Prostate gland (tissue), 2 donors: ENCODE measurements at regions not wholly inside any gene's neighbourhood (a gene's known extent, or its start where the extent isn't known, plus 50 kb on each side); places are given as distances from the start of the nearest gene placed in this dataset.

Source experiments
- DNase-seq: peaks from one replicate; pipeline ENCODE4 v3.0.0-alpha.2; 2019; ENCODE audit warnings: low spot score
- H3K27ac ChIP-seq, 2 donors: fragments of 200-600 bp; sonication (generic); 2 replicates each; pipeline ENCODE4 v1.5.1; 2017 to 2019
- H3K27me3 ChIP-seq: fragments of 200-600 bp; sonication (generic); replicated peaks from 2 replicates; pipeline ENCODE4 v1.5.1; 2019; ENCODE audit not compliant: insufficient read depth
- H3K36me3 ChIP-seq, 2 donors: fragments of 200-600 bp; sonication (generic); 1 replicate in 1 of 2; 2 replicates in 1 of 2; pipeline versions ENCODE4 v1.5.1 to v1.8.1; 2017 to 2019
- H3K4me1 ChIP-seq: fragments of 200-600 bp; sonication (generic); replicated peaks from 2 replicates; pipeline ENCODE4 v1.5.1; 2019
- H3K4me3 ChIP-seq, 2 donors: fragments of 200-600 bp; sonication (generic); 2 replicates each; pipeline ENCODE4 v1.5.1; 2017 to 2019
- H3K9me3 ChIP-seq: fragments of 200-600 bp; sonication (generic); 2 replicates; pipeline ENCODE4 v1.5.1; 2017
- POLR2A ChIP-seq: fragments of 450-650 bp; IDR thresholded peaks from one replicate; pipeline ENCODE4 v1.6.1; 2016; ENCODE audit warnings: antibody characterized with exemption, mild to moderate bottlenecking
- POLR2AphosphoS5 ChIP-seq: sonication (generic); formaldehyde crosslinking; IDR thresholded peaks from one replicate; pipeline ENCODE4 v1.6.1; 2017; ENCODE audit warnings: antibody characterized with exemption
- WGBS: methylation state at CpG from one replicate; pipeline ENCODE4 v1.1.5; 2018; 5-methylcytosine and 5-hydroxymethylcytosine counted together
- intact Hi-C: fragments of 100-400 bp; cut with DNase I; formaldehyde crosslinking; loops from one replicate; pipeline ENCODE4 v1.14.2; 2022
- TF ChIP-seq, protein P1 (sequence below), 4 experiments: fragments of 200-600 bp in 2 of 4; fragments of 450-650 bp in 2 of 4; sonication (generic) in 2 of 4; IDR thresholded peaks; 1 replicate in 3 of 4; 2 replicates in 1 of 4; pipeline ENCODE4 v1.5.1; 2016 to 2019; ENCODE audit warnings: antibody characterized with exemption in 4 of 4, mild to moderate bottlenecking in 2 of 4, moderate library complexity in 2 of 4

- no peak for DNase-seq
These were observed 156.8 kb downstream of the DLL1 start for GRCh38 chr6:170134031-170134470.

DNA sequence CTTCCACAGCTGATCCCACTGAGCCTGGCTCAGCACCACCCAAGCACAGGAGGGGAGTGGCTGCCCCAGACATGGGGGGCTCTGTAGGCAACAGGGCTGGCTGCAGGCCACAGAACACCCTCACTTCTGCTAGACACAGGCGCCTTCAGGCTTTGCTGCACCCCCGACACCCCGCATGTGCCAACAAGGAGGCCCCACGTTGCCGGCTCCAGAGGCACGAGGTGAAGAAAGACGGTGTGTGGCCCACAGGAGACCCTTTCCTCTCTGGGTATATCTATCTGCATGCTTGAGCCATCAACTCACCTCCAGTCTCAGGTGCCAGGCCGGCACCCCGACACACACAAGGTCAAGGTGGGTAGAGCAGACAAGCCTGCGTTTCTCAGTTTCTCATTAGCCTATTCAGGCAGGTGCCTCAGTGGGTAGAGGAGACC is 158.3 kb downstream of the DLL1 start:
- TF ChIP-seq POLR2AphosphoS5 (no peak), POLR2A (no peak)
- TF ChIP-seq, protein P1, sequence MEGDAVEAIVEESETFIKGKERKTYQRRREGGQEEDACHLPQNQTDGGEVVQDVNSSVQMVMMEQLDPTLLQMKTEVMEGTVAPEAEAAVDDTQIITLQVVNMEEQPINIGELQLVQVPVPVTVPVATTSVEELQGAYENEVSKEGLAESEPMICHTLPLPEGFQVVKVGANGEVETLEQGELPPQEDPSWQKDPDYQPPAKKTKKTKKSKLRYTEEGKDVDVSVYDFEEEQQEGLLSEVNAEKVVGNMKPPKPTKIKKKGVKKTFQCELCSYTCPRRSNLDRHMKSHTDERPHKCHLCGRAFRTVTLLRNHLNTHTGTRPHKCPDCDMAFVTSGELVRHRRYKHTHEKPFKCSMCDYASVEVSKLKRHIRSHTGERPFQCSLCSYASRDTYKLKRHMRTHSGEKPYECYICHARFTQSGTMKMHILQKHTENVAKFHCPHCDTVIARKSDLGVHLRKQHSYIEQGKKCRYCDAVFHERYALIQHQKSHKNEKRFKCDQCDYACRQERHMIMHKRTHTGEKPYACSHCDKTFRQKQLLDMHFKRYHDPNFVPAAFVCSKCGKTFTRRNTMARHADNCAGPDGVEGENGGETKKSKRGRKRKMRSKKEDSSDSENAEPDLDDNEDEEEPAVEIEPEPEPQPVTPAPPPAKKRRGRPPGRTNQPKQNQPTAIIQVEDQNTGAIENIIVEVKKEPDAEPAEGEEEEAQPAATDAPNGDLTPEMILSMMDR (IDR thresholded peaks at IDR 0.05): no peak
- Histone ChIP-seq H3K36me3 (no peaks in the 10 kb centered on the region), H3K4me3 (no peak overlapping the region), H3K27ac (no peak overlapping the region), H3K9me3 (no peaks in the 10 kb centered on the region), H3K27me3 (no peaks in the 10 kb centered on the region), H3K4me1 (peaks cover 6% of the 10 kb centered on the region)
- DNase-seq: no peak
- intact Hi-C loops: no loop called here
- WGBS: 89% methylated on average over 10 of the region's 10 CpGs

More at GRCh38 chr6:170134031-170134470, 156.8 kb downstream of the DLL1 start:
- TF ChIP-seq, protein P1 (IDR thresholded peaks at IDR 0.05): no peak
- TF ChIP-seq POLR2AphosphoS5: no peak
- TF ChIP-seq POLR2A: no peak
- peaks cover 6% of the 10 kb centered on the region for H3K4me1 ChIP-seq
- WGBS: 43% methylated on average over 17 of the region's 17 CpGs
- intact Hi-C loops: no loop called here
- no peak overlapping the region for H3K27ac ChIP-seq
- H3K4me3 ChIP-seq: no peak overlapping the region
- no peaks in the 10 kb centered on the region for H3K36me3 ChIP-seq
- H3K9me3 ChIP-seq: no peaks in the 10 kb centered on the region
- H3K27me3 ChIP-seq: no peaks in the 10 kb centered on the region

GRCh38 chr6:170132011-170132521 is 158.8 kb downstream of the DLL1 start:
- no peak overlapping the region for H3K27ac ChIP-seq
- no peak for DNase-seq
- H3K4me1 ChIP-seq: peaks cover 6% of the 10 kb centered on the region
- TF ChIP-seq POLR2A (no peak), POLR2AphosphoS5 (no peak)
- TF ChIP-seq, protein P1 (IDR thresholded peaks at IDR 0.05): no peak
- H3K9me3 ChIP-seq: no peaks in the 10 kb centered on the region
- WGBS: 93% methylated on average over 10 of the region's 11 CpGs
- H3K27me3 ChIP-seq: no peaks in the 10 kb centered on the region
- H3K36me3 ChIP-seq: no peaks in the 10 kb centered on the region
- intact Hi-C loops: no loop called here
- H3K4me3 ChIP-seq: no peak overlapping the region

DNA sequence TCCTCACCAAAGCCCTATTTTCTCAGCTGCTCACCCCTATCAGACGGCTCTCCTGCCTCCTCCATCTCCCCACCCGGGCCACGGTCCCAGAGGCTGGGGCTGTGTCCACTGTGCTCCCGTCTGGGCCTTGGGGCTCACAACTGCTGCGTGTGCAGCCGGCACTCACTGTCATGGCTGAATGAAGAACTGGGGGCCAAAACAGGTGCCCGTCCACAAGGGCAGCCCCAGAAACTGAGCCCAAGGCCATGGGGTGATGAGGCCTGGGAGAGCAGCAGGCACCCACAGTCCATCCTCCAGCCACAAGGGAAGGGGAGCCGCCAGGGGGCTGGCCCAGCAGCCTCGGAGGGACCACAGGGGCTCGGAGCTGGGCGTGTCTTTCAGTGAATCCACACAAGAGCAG is 159.5 kb downstream of the DLL1 start:
- DNase-seq: no peak
- 90% methylated on average over 11 of the region's 11 CpGs for WGBS
- H3K9me3 ChIP-seq: no peaks in the 10 kb centered on the region
- TF ChIP-seq, protein P1 (IDR thresholded peaks at IDR 0.05): no peak
- TF ChIP-seq POLR2A (no peak), POLR2AphosphoS5 (no peak)
- H3K36me3 ChIP-seq: no peaks in the 10 kb centered on the region
- intact Hi-C loops: no loop called here
- peaks cover 6% of the 10 kb centered on the region for H3K4me1 ChIP-seq
- H3K4me3 ChIP-seq: no peak overlapping the region
- no peak overlapping the region for H3K27ac ChIP-seq
- H3K27me3 ChIP-seq: no peaks in the 10 kb centered on the region

DNA sequence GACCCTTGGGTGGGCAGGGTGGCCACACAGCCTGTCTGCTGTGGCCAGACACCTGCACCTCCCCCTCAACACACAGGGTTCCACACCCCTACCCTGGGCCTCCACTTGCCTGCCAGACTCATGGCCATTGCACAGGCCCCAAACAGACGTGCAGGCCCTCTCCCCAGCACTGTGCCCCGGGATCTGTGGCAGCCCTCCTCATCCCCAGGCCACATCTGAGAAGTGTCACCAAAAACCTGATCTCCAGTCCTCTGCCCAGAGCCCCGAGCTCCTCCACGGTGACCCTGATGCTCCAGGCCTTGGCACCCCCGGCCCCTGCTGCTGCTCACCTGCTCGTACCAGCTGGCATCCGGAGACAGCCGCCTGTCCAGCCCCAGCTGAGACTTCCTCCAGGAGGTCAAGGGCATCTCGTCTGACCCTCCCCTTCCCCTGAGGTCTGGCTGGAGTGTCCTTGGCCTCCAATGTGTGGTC is 160.1 kb downstream of the DLL1 start:
- DNase-seq: no peak
- no peak overlapping the region for H3K4me3 ChIP-seq
- H3K9me3 ChIP-seq: no peaks in the 10 kb centered on the region
- WGBS: 86% methylated on average over 9 of the region's 9 CpGs
- TF ChIP-seq POLR2A (no peak), POLR2AphosphoS5 (no peak)
- TF ChIP-seq, protein P1 (IDR thresholded peaks at IDR 0.05): no peak
- peaks cover 6% of the 10 kb centered on the region for H3K4me1 ChIP-seq
- intact Hi-C loops: no loop called here
- no peaks in the 10 kb centered on the region for H3K36me3 ChIP-seq
- H3K27me3 ChIP-seq: no peaks in the 10 kb centered on the region
- no peak overlapping the region for H3K27ac ChIP-seq
